IMR-90 (cell line): ENCODE measurements at regions not wholly inside any gene's neighbourhood (a gene's known extent, or its start where the extent isn't known, plus 50 kb on each side); places are given as distances from the start of the nearest gene placed in this dataset.

Experiments
- ATAC-seq: fragments of 200-7000 bp; cut with Tn5 transposase; 2 replicates; pipeline ENCODE4 v1.9.1; 2020; ENCODE audit warnings: low read depth, mild to moderate bottlenecking, moderate library complexity
- BruUV-seq: library from RNA; stranded (reverse); fragments of 400-500 nt; replicated peaks from 2 replicates; lab custom pipeline; 2021; lab: Mats Ljungman, UMichigan
- CTCF ChIA-PET: fragments of 300-600 bp; formaldehyde crosslinking; extraction: SDS; loops from one replicate; lab custom pipeline; 2021; ENCODE audit warnings: antibody characterized with exemption; lab: Yijun Ruan, JAX
- POLR2A ChIA-PET: fragments of 300-600 bp; sonication (Branson Sonifier 250); formaldehyde crosslinking; loops from one replicate; lab custom pipeline; 2022; ENCODE audit warnings: antibody characterized with exemption; ENCODE audit not compliant: unreplicated experiment; lab: Charles Lee
- DNase-seq: peaks from one replicate; pipeline ENCODE4 v3.0.0; 2013
- H2AFZ ChIP-seq: replicated peaks from 2 replicates; pipeline ENCODE3; 2013; ENCODE audit warnings: low read length, mild to moderate bottlenecking; ENCODE audit not compliant: poor library complexity
- H2AK5ac ChIP-seq: 2 replicates; pipeline ENCODE4 v1.6.1; 2013; ENCODE audit warnings: low read depth, low read length, inconsistent platforms
- H2AK9ac ChIP-seq: replicated peaks from 2 replicates; pipeline ENCODE3; 2013; ENCODE audit warnings: mild to moderate bottlenecking, low read depth, low read length, moderate library complexity; ENCODE audit not compliant: poor library complexity
- H2BK120ac ChIP-seq: 2 replicates; pipeline ENCODE4 v1.6.1; 2013; ENCODE audit warnings: low read depth, low read length, inconsistent platforms
- H2BK15ac ChIP-seq: 3 replicates; pipeline ENCODE4 v1.6.1; 2013; ENCODE audit warnings: low read depth, low read length, inconsistent platforms
- H2BK20ac ChIP-seq: 2 replicates; pipeline ENCODE4 v1.6.1; 2013; ENCODE audit warnings: low read depth, mild to moderate bottlenecking, inconsistent platforms, low read length, moderate library complexity
- H2BK5ac ChIP-seq: 2 replicates; pipeline ENCODE4 v1.6.1; 2013; ENCODE audit warnings: mild to moderate bottlenecking, low read depth, low read length, inconsistent platforms; ENCODE audit not compliant: poor library complexity, severe bottlenecking
- H3K14ac ChIP-seq: replicated peaks from 2 replicates; pipeline ENCODE4 v1.6.1; 2013; ENCODE audit warnings: low read depth, low read length, inconsistent platforms
- H3K18ac ChIP-seq: 2 replicates; pipeline ENCODE4 v1.6.1; 2013; ENCODE audit warnings: low read depth, low read length, control low read depth
- H3K23ac ChIP-seq: 2 replicates; pipeline ENCODE4 v1.6.1; 2013; ENCODE audit warnings: low read depth, low read length, inconsistent platforms
- H3K27ac ChIP-seq: 2 replicates; pipeline ENCODE4 v1.5.1; 2013; ENCODE audit warnings: mild to moderate bottlenecking, control low read depth, low read length; ENCODE audit not compliant: insufficient read depth
- H3K27me3 ChIP-seq: 2 replicates; pipeline ENCODE4 v1.6.1; 2013; ENCODE audit warnings: low read length; ENCODE audit not compliant: control insufficient read depth, insufficient read depth
- H3K36me3 ChIP-seq: 2 replicates; pipeline ENCODE4 v1.6.1; 2013; ENCODE audit warnings: low read length, mixed read lengths; ENCODE audit not compliant: control insufficient read depth, insufficient read depth
- H3K4ac ChIP-seq: 2 replicates; pipeline ENCODE4 v1.6.1; 2013; ENCODE audit warnings: low read depth, low read length, inconsistent platforms
- H3K4me1 ChIP-seq: 2 replicates; pipeline ENCODE4 v1.6.1; 2013; ENCODE audit warnings: low read length, mixed read lengths; ENCODE audit not compliant: control insufficient read depth, insufficient read depth
- H3K4me2 ChIP-seq: 2 replicates; pipeline ENCODE4 v1.6.1; 2013; ENCODE audit warnings: low read depth, mild to moderate bottlenecking, control low read depth, low read length, moderate library complexity
- H3K4me3 ChIP-seq: 2 replicates; pipeline ENCODE4 v1.5.1; 2013; ENCODE audit warnings: low read depth, mild to moderate bottlenecking, control low read depth, low read length, moderate library complexity; ENCODE audit not compliant: insufficient read depth
- H3K56ac ChIP-seq: 2 replicates; pipeline ENCODE4 v1.6.1; 2013; ENCODE audit warnings: low read length, inconsistent platforms; ENCODE audit not compliant: insufficient read depth; ENCODE audit errors: extremely low read depth
- H3K79me1 ChIP-seq, 2 experiments: 2 replicates each; pipeline ENCODE4 v1.6.1; 2013; ENCODE audit warnings: low read length in 2 of 2, inconsistent platforms in 1 of 2, low read depth in 1 of 2
- H3K9ac ChIP-seq: 2 replicates; pipeline ENCODE4 v1.6.1; 2013; ENCODE audit warnings: low read depth, low read length, control low read depth
- H3K9me1 ChIP-seq: 2 replicates; pipeline ENCODE4 v1.6.1; 2013; ENCODE audit warnings: low read length, inconsistent platforms; ENCODE audit not compliant: insufficient read depth
- H3K9me3 ChIP-seq: 2 replicates; pipeline ENCODE4 v1.6.1; 2013; ENCODE audit warnings: low read length; ENCODE audit not compliant: control insufficient read depth, insufficient read depth
- H4K20me1 ChIP-seq: 2 replicates; pipeline ENCODE4 v1.6.1; 2013; ENCODE audit warnings: low read length, inconsistent platforms; ENCODE audit not compliant: insufficient read depth
- H4K5ac ChIP-seq: 2 replicates; pipeline ENCODE4 v1.6.1; 2013; ENCODE audit warnings: mild to moderate bottlenecking, low read depth, low read length, control low read depth
- H4K8ac ChIP-seq, 2 experiments: 2 replicates each; pipeline ENCODE4 v1.6.1; 2013; ENCODE audit warnings: low read depth in 2 of 2, low read length in 2 of 2, control low read depth in 1 of 2, inconsistent platforms in 1 of 2
- H4K91ac ChIP-seq: 2 replicates; pipeline ENCODE4 v1.6.1; 2013; ENCODE audit warnings: low read depth, low read length, inconsistent platforms; ENCODE audit not compliant: insufficient read depth
- CHD1 ChIP-seq: IDR thresholded peaks from 2 replicates; pipeline ENCODE4 v1.6.1; 2012; ENCODE audit warnings: low read depth, low read length, improper control_type of control experiment
- ELK1 ChIP-seq: fragments of 150-350 bp; IDR thresholded peaks from 2 replicates; pipeline ENCODE4 v1.6.1; 2016; ENCODE audit warnings: low read depth, mild to moderate bottlenecking, low read length, moderate library complexity, borderline replicate concordance
- MAFK ChIP-seq: IDR thresholded peaks from 2 replicates; pipeline ENCODE4 v1.6.1; 2012; ENCODE audit warnings: low read depth, low read length, improper control_type of control experiment
- MAZ ChIP-seq: IDR thresholded peaks from 2 replicates; pipeline ENCODE4 v1.6.1; 2012; ENCODE audit warnings: low read depth, mild to moderate bottlenecking, low read length, improper control_type of control experiment, moderate library complexity, borderline replicate concordance
- POLR2A ChIP-seq: IDR thresholded peaks from 2 replicates; pipeline ENCODE4 v1.6.1; 2012; ENCODE audit warnings: mild to moderate bottlenecking, low read depth, low read length
- RFX5 ChIP-seq: IDR thresholded peaks from 2 replicates; pipeline ENCODE4 v1.8.0; 2012; ENCODE audit warnings: low read depth, mild to moderate bottlenecking, low read length, moderate library complexity
- SMC3 ChIP-seq: fragments of 150-350 bp; IDR thresholded peaks from 2 replicates; pipeline ENCODE4 v1.6.1; 2016; ENCODE audit warnings: low read depth, mild to moderate bottlenecking, antibody characterized with exemption, low read length, moderate library complexity
- WGBS, 2 experiments: methylation state at CpG; one replicate each; pipeline versions ENCODE4 v1.1.5 to v1.1.7; 2013; ENCODE audit warnings: missing lambda C conversion rate in 2 of 2; ENCODE audit not compliant: insufficient read length in 1 of 2; ENCODE audit errors: extremely low coverage in 2 of 2; 5-methylcytosine and 5-hydroxymethylcytosine counted together
- dilution Hi-C: fragments of 300-500 bp; cut with HindIII; formaldehyde crosslinking; loops from one replicate; pipeline ENCODE4 v1.14.3; 2018; ENCODE audit warnings: low sequenced_read_pairs; ENCODE audit not compliant: unreplicated experiment
- in situ Hi-C: fragments of 300-500 bp; cut with MboI; formaldehyde crosslinking; loops from 3 replicates; pipeline ENCODE4 v1.14.3; 2019; ENCODE audit warnings: low sequenced_read_pairs, inconsistent platforms, mixed read lengths
- intact Hi-C: fragments of 100-400 bp; cut with micrococcal nuclease; formaldehyde crosslinking; loops from 2 replicates; pipeline ENCODE4 v1.10.0; 2022

DNA sequence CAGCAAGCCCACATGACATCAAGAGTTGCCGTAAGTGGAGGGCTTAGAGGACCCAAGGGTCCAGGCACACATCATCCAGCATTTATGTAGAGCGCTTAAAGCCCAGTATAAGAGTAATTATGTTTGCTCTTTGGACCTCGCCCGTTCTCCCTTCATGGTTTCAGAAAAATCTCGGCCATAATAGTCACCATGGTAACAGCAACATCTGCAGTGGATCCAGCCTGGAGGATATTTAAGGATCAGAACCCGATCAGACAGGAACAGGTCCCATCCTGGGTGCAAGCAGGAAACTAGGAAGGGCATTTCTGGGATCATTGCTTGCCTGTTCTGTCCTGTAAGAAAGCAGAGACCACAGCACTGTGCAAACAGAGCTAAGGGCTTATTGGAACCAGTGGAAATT, 89.9 kb upstream of the KAZN start:
- no peak for ATAC-seq
- Histone ChIP-seq H2BK15ac (no peak overlapping the region), H4K20me1 (no peaks in the 10 kb centered on the region), H2BK20ac (no peak overlapping the region), H3K4me2 (no peak overlapping the region), H3K9ac (no peak overlapping the region), H3K27ac (no peak overlapping the region), H2AK9ac (no peak overlapping the region), H3K23ac (no peak overlapping the region), H4K5ac (no peak overlapping the region), H2BK120ac (no peak overlapping the region), H4K8ac (no peak overlapping the region), H2AK5ac (no peak overlapping the region), H4K91ac (no peak overlapping the region), H3K4me1 (peaks cover 7% of the 10 kb centered on the region; the same call in 1 of the 2 replicates), H2BK5ac (no peak overlapping the region), H3K4me3 (no peak overlapping the region), H3K79me1 (no peaks in the 10 kb centered on the region), H3K9me1 (no peaks in the 10 kb centered on the region), H3K9me3 (no peaks in the 10 kb centered on the region), H3K36me3 (no peaks in the 10 kb centered on the region), H2AFZ (no peak overlapping the region), H3K4ac (no peak overlapping the region), H3K18ac (no peak overlapping the region), H3K56ac (no peak overlapping the region), H3K27me3 (peaks cover 1% of the 10 kb centered on the region; the same call in 1 of the 2 replicates), H3K14ac (no peak overlapping the region)
- TF ChIP-seq MAFK (no peak), SMC3 (no peak), MAZ (no peak), ELK1 (no peak), CHD1 (no peak), POLR2A (no peak), RFX5 (no peak)
- in situ Hi-C loops, result no loop called here
- intact Hi-C loops, result no loop called here
- no CpG with 5 or more reads among the region's 6 CpGs for WGBS, 2 experiments
- DNase-seq, result no peak
- no TSS peak for BruUV-seq
- dilution Hi-C loops, result no loop called here
- CTCF ChIA-PET, result no interaction called here
- POLR2A ChIA-PET, result no interaction called here
